ENCODE measurements at regions not wholly inside any gene's neighbourhood (a gene's known extent, or its start where the extent isn't known, plus 50 kb on each side); places are given as distances from the start of the nearest gene placed in this dataset.
"Not testable (repeated sequence)": the region's sequence is repeated elsewhere in the genome, so short reads cannot be mapped to it uniquely, and the experiment has no call there.

DNA sequence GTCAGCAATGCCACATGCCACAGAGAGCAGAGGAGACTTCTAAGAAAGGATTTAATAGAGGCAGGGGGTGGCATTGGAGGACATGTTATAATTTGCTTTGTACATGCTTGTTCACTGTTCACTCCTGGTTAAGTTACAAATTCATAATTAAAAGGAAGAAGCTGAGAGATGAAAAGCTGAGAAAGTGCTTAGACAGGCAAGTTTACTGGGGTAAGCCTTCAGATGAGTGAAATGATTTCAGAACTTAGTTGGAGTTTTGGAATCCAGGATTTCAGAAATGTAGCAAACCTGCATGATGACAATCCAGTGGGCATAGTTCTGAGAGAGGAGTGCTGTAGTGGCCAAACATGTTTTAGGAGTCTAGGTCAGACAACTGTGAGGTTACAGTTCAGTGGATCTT lies 67.3 kb upstream of the FBXO33 start:
- no peak for DNase-seq

DNA sequence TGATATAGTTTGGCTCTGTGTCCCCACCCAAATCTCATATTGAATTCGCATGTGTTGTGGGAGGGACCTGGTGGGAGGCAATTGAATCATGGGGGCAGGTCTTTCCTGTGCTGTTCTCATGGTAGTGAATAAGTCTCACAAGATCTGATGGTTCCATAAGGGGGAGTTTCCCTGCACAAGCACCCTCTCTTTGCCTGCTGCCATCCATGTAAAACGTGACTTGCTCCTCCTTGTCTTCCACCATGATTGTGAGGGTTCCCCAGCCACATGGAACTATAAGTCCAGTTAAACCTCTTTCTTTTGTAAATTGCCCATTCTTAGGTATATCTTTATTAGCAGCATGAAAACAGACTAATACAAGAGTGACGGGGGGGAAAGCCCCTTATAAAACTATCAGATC lies 65.4 kb upstream of the FBXO33 start:
- DNase-seq = not testable (repeated sequence)

DNA sequence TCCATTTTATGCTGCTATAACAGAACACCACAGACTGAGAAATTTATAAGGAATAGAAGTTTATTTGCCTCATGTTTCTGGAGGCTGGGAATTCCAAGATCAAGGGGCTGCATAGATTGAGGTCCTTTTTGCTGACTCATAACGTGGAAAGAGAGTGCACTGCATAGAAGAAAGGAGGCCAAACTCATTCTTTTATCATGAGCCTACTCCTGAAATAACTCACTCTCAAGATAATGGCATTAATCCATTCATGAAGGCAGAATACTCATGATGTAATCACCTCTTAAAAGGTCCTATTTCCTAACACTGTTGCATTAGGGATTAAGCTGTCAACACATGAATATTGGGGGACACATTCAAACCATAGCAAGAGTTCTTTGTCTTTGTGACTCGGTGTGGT lies 60.0 kb upstream of the FBXO33 start:
- no peak for DNase-seq

DNA sequence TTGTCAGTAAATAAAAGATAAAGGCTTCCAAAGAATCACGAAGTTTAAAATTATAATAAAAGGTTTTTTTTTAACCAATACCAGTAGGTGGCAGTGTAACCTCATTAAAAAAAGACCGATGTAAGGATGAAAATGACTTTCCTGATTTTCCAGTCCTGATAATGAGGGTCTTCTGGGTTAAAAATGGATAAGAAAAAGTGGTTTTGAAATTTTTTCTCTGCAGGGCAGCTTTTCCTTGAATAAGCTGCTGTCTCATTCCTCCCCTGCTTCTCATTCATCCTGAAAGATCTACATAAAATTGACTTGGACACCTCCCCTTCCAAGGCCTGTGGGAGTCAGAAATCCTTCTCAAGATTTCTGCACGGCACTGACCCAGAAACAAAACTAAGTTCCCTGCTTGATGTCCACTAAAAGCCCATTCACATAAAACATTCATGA lies 58.9 kb upstream of the FBXO33 start:
- peak; percentile 4 for DNase-seq

DNA sequence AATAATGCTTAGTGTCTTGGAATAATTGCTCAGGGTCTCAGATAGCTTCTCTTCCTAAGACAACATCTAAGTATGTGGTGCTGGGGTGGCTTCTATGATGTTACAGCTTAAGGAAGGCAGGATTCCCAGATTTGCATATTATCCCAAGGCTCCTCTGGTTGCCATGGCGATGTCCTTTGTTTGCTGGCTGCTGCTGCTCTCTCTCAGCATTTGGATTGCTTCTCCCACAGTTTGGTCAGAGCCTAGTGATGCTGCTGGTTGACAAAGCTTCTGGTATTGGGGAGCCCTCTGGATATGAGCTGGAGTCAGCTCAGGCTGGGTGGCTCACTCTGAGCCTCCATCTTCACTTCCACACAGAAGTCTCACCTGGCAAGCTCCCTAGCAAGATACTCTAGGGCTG lies 56.4 kb upstream of the FBXO33 start:
- DNase-seq = no peak

DNA sequence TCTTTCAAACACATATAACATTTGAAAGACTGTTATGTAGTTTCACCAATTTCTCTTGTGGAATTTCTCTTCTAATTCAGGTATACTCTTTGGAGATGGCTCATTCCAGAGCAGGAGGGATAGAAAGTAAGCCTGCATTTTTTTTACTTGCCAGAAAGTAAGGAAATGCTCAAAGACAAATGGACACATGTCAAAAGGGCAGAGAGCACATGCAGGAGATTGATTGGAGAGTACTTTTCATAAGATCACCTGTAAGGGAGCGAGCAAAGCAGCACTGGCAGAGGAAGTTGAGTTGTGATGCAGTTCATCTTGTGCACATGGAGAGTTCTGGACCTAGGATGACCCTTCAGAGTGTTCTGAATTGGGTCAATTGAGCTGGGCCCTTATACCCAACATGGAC lies 51.4 kb upstream of the FBXO33 start:
- DNase-seq = no peak
